GM19043 (cell line): ENCODE measurements at regions not wholly inside any gene's neighbourhood (a gene's known extent, or its start where the extent isn't known, plus 50 kb on each side); places are given as distances from the start of the nearest gene placed in this dataset.

Experiments
- ATAC-seq: cut with Tn5 transposase; IDR thresholded peaks from one replicate; pipeline ENCODE4 v1.9.1; 2021; ENCODE audit warnings: low read depth; ENCODE audit not compliant: unreplicated experiment

- ATAC-seq, result peak; percentile 90
Observed at GRCh38 chr9:3732077-3733038, 206.6 kb upstream of the RFX3 start.

GRCh38 chr9:3730511-3730922, 204.7 kb upstream of the RFX3 start:
- ATAC-seq, result no peak

GRCh38 chr9:3721096-3721495, 195.3 kb upstream of the RFX3 start:
- ATAC-seq, result no peak

GRCh38 chr9:3719286-3719685, 193.5 kb upstream of the RFX3 start:
- no peak for ATAC-seq

- ATAC-seq, result no peak
Observed at GRCh38 chr9:3716415-3716814, 190.6 kb upstream of the RFX3 start.

- ATAC-seq, result no peak
Observed at GRCh38 chr9:3708751-3709150, 182.9 kb upstream of the RFX3 start.

GRCh38 chr9:3704890-3705289, 179.1 kb upstream of the RFX3 start:
- ATAC-seq, result no peak

GRCh38 chr9:3700772-3701171, 175.0 kb upstream of the RFX3 start:
- ATAC-seq, result no peak

GRCh38 chr9:3699883-3700282, 174.1 kb upstream of the RFX3 start:
- no peak for ATAC-seq

- ATAC-seq, result no peak
Observed at GRCh38 chr9:3698531-3698930, 172.7 kb upstream of the RFX3 start.

GRCh38 chr9:3698076-3698475, 172.3 kb upstream of the RFX3 start:
- ATAC-seq, result no peak

- no peak for ATAC-seq
Observed at GRCh38 chr9:3696368-3696767, 170.6 kb upstream of the RFX3 start.

- ATAC-seq, result no peak
Observed at GRCh38 chr9:3692606-3693005, 166.8 kb upstream of the RFX3 start.

- ATAC-seq, result no peak
Observed at GRCh38 chr9:3689555-3689954, 163.8 kb upstream of the RFX3 start.

- no peak for ATAC-seq
Observed at GRCh38 chr9:3687145-3687544, 161.3 kb upstream of the RFX3 start.

GRCh38 chr9:3682186-3682585, 156.4 kb upstream of the RFX3 start:
- no peak for ATAC-seq

- no peak for ATAC-seq
Observed at GRCh38 chr9:3677541-3677940, 151.7 kb upstream of the RFX3 start.

GRCh38 chr9:3676766-3677165, 151.0 kb upstream of the RFX3 start:
- no peak for ATAC-seq

GRCh38 chr9:3675946-3676345, 150.1 kb upstream of the RFX3 start:
- ATAC-seq, result no peak

- ATAC-seq, result no peak
Observed at GRCh38 chr9:3674561-3674960, 148.8 kb upstream of the RFX3 start.

- no peak for ATAC-seq
Observed at GRCh38 chr9:3672399-3672798, 146.6 kb upstream of the RFX3 start.

GRCh38 chr9:3664044-3664443, 138.2 kb upstream of the RFX3 start:
- no peak for ATAC-seq
